ENCODE measurements at regions not wholly inside any gene's neighbourhood (a gene's known extent, or its start where the extent isn't known, plus 50 kb on each side); places are given as distances from the start of the nearest gene placed in this dataset.

- no peak for DNase-seq
- Histone ChIP-seq H3K36me3 (no peaks in the 10 kb centered on the region), H3K4me3 (no peak overlapping the region), H3K4me1 (no peaks in the 10 kb centered on the region), H3K27ac (no peak overlapping the region), H3K9me3 (no peaks in the 10 kb centered on the region), H3K27me3 (no peaks in the 10 kb centered on the region)
- TF ChIP-seq EP300 (IDR thresholded peaks at IDR 0.05) = no peak
- TF ChIP-seq POLR2AphosphoS5 (IDR thresholded peaks at IDR 0.05) = no peak
- no peak for TF ChIP-seq POLR2A (IDR thresholded peaks at IDR 0.05)
- no peak for TF ChIP-seq CTCF (IDR thresholded peaks at IDR 0.05)
- 57 to 75% methylated on average over 7 of the region's 7 CpGs for WGBS, 2 donors
- intact Hi-C loops (cut with DNase I) = no loop called here
Observed at GRCh38 chr10:8275911-8276310, 221.4 kb downstream of the GATA3 start.

- no peaks in the 10 kb centered on the region for H3K4me1 ChIP-seq
- H3K9me3 ChIP-seq = no peaks in the 10 kb centered on the region
- intact Hi-C loops (cut with DNase I) = no loop called here
- DNase-seq = no peak
- no peaks in the 10 kb centered on the region for H3K36me3 ChIP-seq
- H3K27ac ChIP-seq = no peak overlapping the region
- no peak overlapping the region for H3K4me3 ChIP-seq
- TF ChIP-seq EP300 (IDR thresholded peaks at IDR 0.05) (no peak), POLR2AphosphoS5 (IDR thresholded peaks at IDR 0.05) (no peak), POLR2A (IDR thresholded peaks at IDR 0.05) (no peak), CTCF (IDR thresholded peaks at IDR 0.05) (no peak)
- no peaks in the 10 kb centered on the region for H3K27me3 ChIP-seq
- 75 to 80% methylated on average over 4 of the region's 4 CpGs for WGBS, 2 donors
Observed at GRCh38 chr10:8278099-8278498, 223.6 kb downstream of the GATA3 start.

- Histone ChIP-seq H3K27ac (no peak overlapping the region), H3K9me3 (no peaks in the 10 kb centered on the region), H3K4me1 (no peaks in the 10 kb centered on the region), H3K4me3 (no peak overlapping the region), H3K27me3 (no peaks in the 10 kb centered on the region), H3K36me3 (no peaks in the 10 kb centered on the region)
- 70 to 83% methylated on average over 2 of the region's 2 CpGs for WGBS, 2 donors
- TF ChIP-seq POLR2AphosphoS5 (IDR thresholded peaks at IDR 0.05) (no peak), EP300 (IDR thresholded peaks at IDR 0.05) (no peak), CTCF (IDR thresholded peaks at IDR 0.05) (no peak), POLR2A (IDR thresholded peaks at IDR 0.05) (no peak)
- DNase-seq = no peak
- intact Hi-C loops (cut with DNase I) = no loop called here
Observed at GRCh38 chr10:8279598-8279997, 225.1 kb downstream of the GATA3 start.

- H3K4me3 ChIP-seq = no peak overlapping the region
- WGBS, 2 donors = 90 to 94% methylated on average over 7 of the region's 7 CpGs
- no peak for TF ChIP-seq POLR2AphosphoS5 (IDR thresholded peaks at IDR 0.05)
- no peak for TF ChIP-seq POLR2A (IDR thresholded peaks at IDR 0.05)
- TF ChIP-seq EP300 (IDR thresholded peaks at IDR 0.05) = no peak
- TF ChIP-seq CTCF (IDR thresholded peaks at IDR 0.05) = no peak
- H3K9me3 ChIP-seq = no peaks in the 10 kb centered on the region
- intact Hi-C loops (cut with DNase I) = no loop called here
- H3K27ac ChIP-seq = no peak overlapping the region
- no peaks in the 10 kb centered on the region for H3K4me1 ChIP-seq
- no peaks in the 10 kb centered on the region for H3K27me3 ChIP-seq
- no peaks in the 10 kb centered on the region for H3K36me3 ChIP-seq
- no peak for DNase-seq
Observed at GRCh38 chr10:8280946-8281345, 226.5 kb downstream of the GATA3 start.

- no peaks in the 10 kb centered on the region for H3K9me3 ChIP-seq
- no peaks in the 10 kb centered on the region for H3K4me1 ChIP-seq
- 58 to 68% methylated on average over 4 of the region's 4 CpGs for WGBS, 2 donors
- H3K27me3 ChIP-seq = no peaks in the 10 kb centered on the region
- no peak overlapping the region for H3K4me3 ChIP-seq
- DNase-seq = no peak
- intact Hi-C loops (cut with DNase I) = no loop called here
- H3K27ac ChIP-seq = no peak overlapping the region
- no peaks in the 10 kb centered on the region for H3K36me3 ChIP-seq
- no peak for TF ChIP-seq POLR2AphosphoS5 (IDR thresholded peaks at IDR 0.05)
- no peak for TF ChIP-seq EP300 (IDR thresholded peaks at IDR 0.05)
- TF ChIP-seq POLR2A (IDR thresholded peaks at IDR 0.05) = no peak
- TF ChIP-seq CTCF (IDR thresholded peaks at IDR 0.05) = no peak
Observed at GRCh38 chr10:8282340-8282739, 227.9 kb downstream of the GATA3 start.
